Stimulated activated naive CD8-positive, alpha-beta T cell treated with anti-CD3 and anti-CD28 coated beads, Interleukin-15, Interleukin-2, amounts not matched to agents 100 ng/mL and 50 ng/mL, for 24 hours (primary cell): ENCODE measurements at regions not wholly inside any gene's neighbourhood (a gene's known extent, or its start where the extent isn't known, plus 50 kb on each side); places are given as distances from the start of the nearest gene placed in this dataset.

ENCODE experiments used
- H3K27ac Mint-ChIP-seq: one replicate; pipeline ENCODE4 v1.8.0; 2021; ENCODE audit warnings: mild to moderate bottlenecking, mixed read lengths
- H3K27me3 Mint-ChIP-seq: one replicate; pipeline ENCODE4 v1.8.0; 2021; ENCODE audit warnings: mixed read lengths
- H3K36me3 Mint-ChIP-seq: one replicate; pipeline ENCODE4 v1.8.0; 2021; ENCODE audit warnings: low read depth, mixed read lengths
- H3K4me1 Mint-ChIP-seq: one replicate; pipeline ENCODE4 v1.8.0; 2021; ENCODE audit warnings: low read depth, mixed read lengths
- H3K4me3 Mint-ChIP-seq: one replicate; pipeline ENCODE4 v1.8.0; 2021; ENCODE audit warnings: mild to moderate bottlenecking, mixed read lengths
- H3K9me3 Mint-ChIP-seq: one replicate; pipeline ENCODE4 v1.8.0; 2021; ENCODE audit warnings: mixed read lengths

GRCh38 chr5:61631438-61631941, 299.4 kb downstream of the ZSWIM6 start:
- Mint-ChIP-seq H3K4me1 (peaks cover 7% of the 10 kb centered on the region), H3K27me3 (peaks cover 36% of the 10 kb centered on the region), H3K4me3 (no peak overlapping the region)

GRCh38 chr5:61632064-61632463, 300.0 kb downstream of the ZSWIM6 start:
- no peaks in the 10 kb centered on the region for H3K9me3 Mint-ChIP-seq
- H3K36me3 Mint-ChIP-seq = no peaks in the 10 kb centered on the region
- H3K4me3 Mint-ChIP-seq = no peak overlapping the region
- H3K27ac Mint-ChIP-seq = no peak overlapping the region
- H3K4me1 Mint-ChIP-seq = peaks cover 2% of the 10 kb centered on the region
- H3K27me3 Mint-ChIP-seq = peaks cover 30% of the 10 kb centered on the region

More at GRCh38 chr5:61631438-61631941, 299.4 kb downstream of the ZSWIM6 start:
- Mint-ChIP-seq H3K36me3 (no peaks in the 10 kb centered on the region), H3K27ac (no peak overlapping the region), H3K9me3 (no peaks in the 10 kb centered on the region)

GRCh38 chr5:61635271-61635670, 303.2 kb downstream of the ZSWIM6 start:
- no peaks in the 10 kb centered on the region for H3K9me3 Mint-ChIP-seq
- H3K27ac Mint-ChIP-seq = no peak overlapping the region
- H3K27me3 Mint-ChIP-seq = peaks cover 3% of the 10 kb centered on the region
- H3K4me1 Mint-ChIP-seq = no peaks in the 10 kb centered on the region
- no peaks in the 10 kb centered on the region for H3K36me3 Mint-ChIP-seq
- no peak overlapping the region for H3K4me3 Mint-ChIP-seq

GRCh38 chr5:61637566-61637965, 305.5 kb downstream of the ZSWIM6 start:
- H3K27ac Mint-ChIP-seq = no peak overlapping the region
- no peaks in the 10 kb centered on the region for H3K27me3 Mint-ChIP-seq
- no peaks in the 10 kb centered on the region for H3K36me3 Mint-ChIP-seq
- no peaks in the 10 kb centered on the region for H3K4me1 Mint-ChIP-seq
- H3K9me3 Mint-ChIP-seq = no peaks in the 10 kb centered on the region
- H3K4me3 Mint-ChIP-seq = no peak overlapping the region

- Mint-ChIP-seq H3K4me3 (no peak overlapping the region), H3K4me1 (no peaks in the 10 kb centered on the region), H3K27me3 (no peaks in the 10 kb centered on the region), H3K36me3 (no peaks in the 10 kb centered on the region), H3K27ac (no peak overlapping the region), H3K9me3 (no peaks in the 10 kb centered on the region)
Observed at GRCh38 chr5:61638476-61638875, 306.4 kb downstream of the ZSWIM6 start.

GRCh38 chr5:61640179-61641021, 308.3 kb downstream of the ZSWIM6 start:
- no peaks in the 10 kb centered on the region for H3K36me3 Mint-ChIP-seq
- H3K27ac Mint-ChIP-seq = no peak overlapping the region
- H3K27me3 Mint-ChIP-seq = no peaks in the 10 kb centered on the region
- H3K4me3 Mint-ChIP-seq = no peak overlapping the region
- H3K4me1 Mint-ChIP-seq = no peaks in the 10 kb centered on the region
- no peaks in the 10 kb centered on the region for H3K9me3 Mint-ChIP-seq

- Mint-ChIP-seq H3K36me3 (no peaks in the 10 kb centered on the region), H3K4me1 (no peaks in the 10 kb centered on the region), H3K9me3 (no peaks in the 10 kb centered on the region), H3K27ac (no peak overlapping the region), H3K27me3 (no peaks in the 10 kb centered on the region), H3K4me3 (no peak overlapping the region)
Observed at GRCh38 chr5:61641748-61642565, 309.9 kb downstream of the ZSWIM6 start.

- H3K27ac Mint-ChIP-seq = no peak overlapping the region
- no peaks in the 10 kb centered on the region for H3K27me3 Mint-ChIP-seq
- no peaks in the 10 kb centered on the region for H3K4me1 Mint-ChIP-seq
- no peaks in the 10 kb centered on the region for H3K9me3 Mint-ChIP-seq
- no peak overlapping the region for H3K4me3 Mint-ChIP-seq
- H3K36me3 Mint-ChIP-seq = no peaks in the 10 kb centered on the region
Observed at GRCh38 chr5:61647672-61648071, 315.6 kb downstream of the ZSWIM6 start.

- Mint-ChIP-seq H3K36me3 (no peaks in the 10 kb centered on the region), H3K4me1 (no peaks in the 10 kb centered on the region), H3K27me3 (no peaks in the 10 kb centered on the region), H3K4me3 (no peak overlapping the region), H3K27ac (no peak overlapping the region), H3K9me3 (no peaks in the 10 kb centered on the region)
Observed at GRCh38 chr5:61649231-61649630, 317.2 kb downstream of the ZSWIM6 start.

GRCh38 chr5:61649971-61650370, 317.9 kb downstream of the ZSWIM6 start:
- no peaks in the 10 kb centered on the region for H3K36me3 Mint-ChIP-seq
- no peak overlapping the region for H3K27ac Mint-ChIP-seq
- H3K4me1 Mint-ChIP-seq = no peaks in the 10 kb centered on the region
- H3K27me3 Mint-ChIP-seq = no peaks in the 10 kb centered on the region
- H3K9me3 Mint-ChIP-seq = no peaks in the 10 kb centered on the region
- no peak overlapping the region for H3K4me3 Mint-ChIP-seq

- Mint-ChIP-seq H3K9me3 (no peaks in the 10 kb centered on the region), H3K4me1 (no peaks in the 10 kb centered on the region), H3K27me3 (peaks cover 1% of the 10 kb centered on the region), H3K36me3 (no peaks in the 10 kb centered on the region), H3K4me3 (no peak overlapping the region), H3K27ac (no peak overlapping the region)
Observed at GRCh38 chr5:61650661-61651060, 318.6 kb downstream of the ZSWIM6 start.

GRCh38 chr5:61651195-61651594, 319.1 kb downstream of the ZSWIM6 start:
- Mint-ChIP-seq H3K36me3 (no peaks in the 10 kb centered on the region), H3K27ac (no peak overlapping the region), H3K27me3 (peaks cover 5% of the 10 kb centered on the region), H3K4me1 (no peaks in the 10 kb centered on the region), H3K4me3 (no peak overlapping the region), H3K9me3 (no peaks in the 10 kb centered on the region)

- Mint-ChIP-seq H3K27me3 (peaks cover 11% of the 10 kb centered on the region), H3K36me3 (no peaks in the 10 kb centered on the region), H3K4me1 (no peaks in the 10 kb centered on the region), H3K9me3 (no peaks in the 10 kb centered on the region), H3K4me3 (no peak overlapping the region), H3K27ac (no peak overlapping the region)
Observed at GRCh38 chr5:61652916-61653315, 320.9 kb downstream of the ZSWIM6 start.

- H3K9me3 Mint-ChIP-seq = no peaks in the 10 kb centered on the region
- H3K4me1 Mint-ChIP-seq = no peaks in the 10 kb centered on the region
- H3K27ac Mint-ChIP-seq = no peak overlapping the region
- H3K27me3 Mint-ChIP-seq = peaks cover 11% of the 10 kb centered on the region
- H3K36me3 Mint-ChIP-seq = no peaks in the 10 kb centered on the region
- H3K4me3 Mint-ChIP-seq = no peak overlapping the region
Observed at GRCh38 chr5:61653807-61654580, 321.9 kb downstream of the ZSWIM6 start.

- no peaks in the 10 kb centered on the region for H3K4me1 Mint-ChIP-seq
- H3K27me3 Mint-ChIP-seq = peaks cover 11% of the 10 kb centered on the region
- no peak overlapping the region for H3K27ac Mint-ChIP-seq
- no peaks in the 10 kb centered on the region for H3K9me3 Mint-ChIP-seq
- H3K36me3 Mint-ChIP-seq = no peaks in the 10 kb centered on the region
- no peak overlapping the region for H3K4me3 Mint-ChIP-seq
Observed at GRCh38 chr5:61654876-61655275, 322.8 kb downstream of the ZSWIM6 start.
